ENCODE measurements at regions not wholly inside any gene's neighbourhood (a gene's known extent, or its start where the extent isn't known, plus 50 kb on each side); places are given as distances from the start of the nearest gene placed in this dataset.

DNA sequence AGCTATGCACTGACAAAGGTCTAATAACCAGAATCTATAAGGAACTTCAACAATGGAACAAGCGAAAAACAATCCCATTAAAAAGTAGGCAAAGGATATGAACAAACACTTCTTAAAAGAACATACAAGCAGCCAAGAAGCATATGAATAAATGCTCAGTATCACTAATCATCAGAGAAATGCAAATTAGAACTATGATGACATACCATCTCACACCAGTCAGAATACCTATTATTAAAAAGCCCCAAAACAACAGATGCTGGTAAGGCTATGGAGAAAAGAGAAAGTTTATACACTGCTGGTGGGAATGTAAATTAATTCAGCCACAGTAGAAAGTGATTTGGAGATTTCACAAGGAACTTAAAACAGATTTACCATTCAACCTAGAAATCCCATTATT lies 211.8 kb downstream of the EDN1 start:
- no peak overlapping the region for H2AFZ ChIP-seq (ENCODE audit: low read depth, low read length, severe bottlenecking)
- TF ChIP-seq, protein P1, sequence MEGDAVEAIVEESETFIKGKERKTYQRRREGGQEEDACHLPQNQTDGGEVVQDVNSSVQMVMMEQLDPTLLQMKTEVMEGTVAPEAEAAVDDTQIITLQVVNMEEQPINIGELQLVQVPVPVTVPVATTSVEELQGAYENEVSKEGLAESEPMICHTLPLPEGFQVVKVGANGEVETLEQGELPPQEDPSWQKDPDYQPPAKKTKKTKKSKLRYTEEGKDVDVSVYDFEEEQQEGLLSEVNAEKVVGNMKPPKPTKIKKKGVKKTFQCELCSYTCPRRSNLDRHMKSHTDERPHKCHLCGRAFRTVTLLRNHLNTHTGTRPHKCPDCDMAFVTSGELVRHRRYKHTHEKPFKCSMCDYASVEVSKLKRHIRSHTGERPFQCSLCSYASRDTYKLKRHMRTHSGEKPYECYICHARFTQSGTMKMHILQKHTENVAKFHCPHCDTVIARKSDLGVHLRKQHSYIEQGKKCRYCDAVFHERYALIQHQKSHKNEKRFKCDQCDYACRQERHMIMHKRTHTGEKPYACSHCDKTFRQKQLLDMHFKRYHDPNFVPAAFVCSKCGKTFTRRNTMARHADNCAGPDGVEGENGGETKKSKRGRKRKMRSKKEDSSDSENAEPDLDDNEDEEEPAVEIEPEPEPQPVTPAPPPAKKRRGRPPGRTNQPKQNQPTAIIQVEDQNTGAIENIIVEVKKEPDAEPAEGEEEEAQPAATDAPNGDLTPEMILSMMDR (IDR thresholded peaks at IDR 0.05; ENCODE audit: insufficient read depth, low read length, poor library complexity, severe bottlenecking) = no peak
- TF ChIP-seq EZH2phosphoT487 (conservative IDR thresholded peaks at IDR 0.05; ENCODE audit: low read length) = no peak
- H3K27me3 ChIP-seq (ENCODE audit: low read length) = no peaks in the 10 kb centered on the region
- no peaks in the 10 kb centered on the region for H3K9me2 ChIP-seq (replicated peaks; ENCODE audit: insufficient read depth, low read length)
- H3K79me2 ChIP-seq (ENCODE audit: insufficient read depth, low read length) = no peaks in the 10 kb centered on the region
- no peak overlapping the region for H3K27ac ChIP-seq (ENCODE audit: low read depth, low read length)
- H4K20me1 ChIP-seq (ENCODE audit: low read depth, low read length) = no peaks in the 10 kb centered on the region
- H3K36me3 ChIP-seq (ENCODE audit: low read length) = no peaks in the 10 kb centered on the region
- H3F3A ChIP-seq (ENCODE audit: insufficient read depth) = no peaks in the 10 kb centered on the region
- H3K4me2 ChIP-seq (ENCODE audit: low read depth, low read length, poor library complexity, severe bottlenecking) = no peak overlapping the region
- no peaks in the 10 kb centered on the region for H3K9me3 ChIP-seq (ENCODE audit: insufficient read depth, low read length)
- H3K4me3 ChIP-seq (ENCODE audit: insufficient read depth, low read length, poor library complexity, severe bottlenecking) = no peak overlapping the region
- no peak overlapping the region for H3K9ac ChIP-seq (ENCODE audit: low read length)

GRCh38 chr6:12504325-12504966 lies 212.1 kb upstream of the PHACTR1 start:
- no peak overlapping the region for H3K4me3 ChIP-seq (ENCODE audit: insufficient read depth, low read length, poor library complexity, severe bottlenecking)
- H3K79me2 ChIP-seq (ENCODE audit: insufficient read depth, low read length) = no peaks in the 10 kb centered on the region
- H2AFZ ChIP-seq (ENCODE audit: low read depth, low read length, severe bottlenecking) = no peak overlapping the region
- no peaks in the 10 kb centered on the region for H3K9me3 ChIP-seq (ENCODE audit: insufficient read depth, low read length)
- H3K36me3 ChIP-seq (ENCODE audit: low read length) = no peaks in the 10 kb centered on the region
- no peaks in the 10 kb centered on the region for H3F3A ChIP-seq (ENCODE audit: insufficient read depth)
- no peaks in the 10 kb centered on the region for H3K9me2 ChIP-seq (replicated peaks; ENCODE audit: insufficient read depth, low read length)
- no peaks in the 10 kb centered on the region for H4K20me1 ChIP-seq (ENCODE audit: low read depth, low read length)
- H3K27me3 ChIP-seq (ENCODE audit: low read length) = no peaks in the 10 kb centered on the region
- no peak overlapping the region for H3K9ac ChIP-seq (ENCODE audit: low read length)
- TF ChIP-seq EZH2phosphoT487 (conservative IDR thresholded peaks at IDR 0.05; ENCODE audit: low read length) = no peak
- TF ChIP-seq, protein P1 (IDR thresholded peaks at IDR 0.05; ENCODE audit: insufficient read depth, low read length, poor library complexity, severe bottlenecking) = peak; percentile 73
- no peak overlapping the region for H3K4me2 ChIP-seq (ENCODE audit: low read depth, low read length, poor library complexity, severe bottlenecking)
- H3K27ac ChIP-seq (ENCODE audit: low read depth, low read length) = no peak overlapping the region

GRCh38 chr6:12505486-12505885 lies 211.1 kb upstream of the PHACTR1 start:
- Histone ChIP-seq H3K9ac (ENCODE audit: low read length) (no peak overlapping the region), H3K79me2 (ENCODE audit: insufficient read depth, low read length) (no peaks in the 10 kb centered on the region), H2AFZ (ENCODE audit: low read depth, low read length, severe bottlenecking) (no peak overlapping the region), H4K20me1 (ENCODE audit: low read depth, low read length) (no peaks in the 10 kb centered on the region), H3K9me3 (ENCODE audit: insufficient read depth, low read length) (no peaks in the 10 kb centered on the region), H3F3A (ENCODE audit: insufficient read depth) (no peaks in the 10 kb centered on the region), H3K36me3 (ENCODE audit: low read length) (no peaks in the 10 kb centered on the region), H3K4me3 (ENCODE audit: insufficient read depth, low read length, poor library complexity, severe bottlenecking) (no peak overlapping the region), H3K27me3 (ENCODE audit: low read length) (no peaks in the 10 kb centered on the region), H3K4me2 (ENCODE audit: low read depth, low read length, poor library complexity, severe bottlenecking) (no peak overlapping the region), H3K9me2 (replicated peaks; ENCODE audit: insufficient read depth, low read length) (no peaks in the 10 kb centered on the region), H3K27ac (ENCODE audit: low read depth, low read length) (no peak overlapping the region)
- TF ChIP-seq, protein P1 (IDR thresholded peaks at IDR 0.05; ENCODE audit: insufficient read depth, low read length, poor library complexity, severe bottlenecking) = no peak
- TF ChIP-seq EZH2phosphoT487 (conservative IDR thresholded peaks at IDR 0.05; ENCODE audit: low read length) = no peak
